Islet precursor cell (in vitro differentiated cells): ENCODE measurements at regions not wholly inside any gene's neighbourhood (a gene's known extent, or its start where the extent isn't known, plus 50 kb on each side); places are given as distances from the start of the nearest gene placed in this dataset.
A peak's percentile ranks its signal among the peaks of the same experiment; 100 is the strongest.

ENCODE experiments used
- DNase-seq: peaks from one replicate; pipeline ENCODE4 v3.0.0-alpha.2; 2018

GRCh38 chr2:5921081-5921642 lies 229.0 kb downstream of the SOX11 start:
- no peak for DNase-seq

DNA sequence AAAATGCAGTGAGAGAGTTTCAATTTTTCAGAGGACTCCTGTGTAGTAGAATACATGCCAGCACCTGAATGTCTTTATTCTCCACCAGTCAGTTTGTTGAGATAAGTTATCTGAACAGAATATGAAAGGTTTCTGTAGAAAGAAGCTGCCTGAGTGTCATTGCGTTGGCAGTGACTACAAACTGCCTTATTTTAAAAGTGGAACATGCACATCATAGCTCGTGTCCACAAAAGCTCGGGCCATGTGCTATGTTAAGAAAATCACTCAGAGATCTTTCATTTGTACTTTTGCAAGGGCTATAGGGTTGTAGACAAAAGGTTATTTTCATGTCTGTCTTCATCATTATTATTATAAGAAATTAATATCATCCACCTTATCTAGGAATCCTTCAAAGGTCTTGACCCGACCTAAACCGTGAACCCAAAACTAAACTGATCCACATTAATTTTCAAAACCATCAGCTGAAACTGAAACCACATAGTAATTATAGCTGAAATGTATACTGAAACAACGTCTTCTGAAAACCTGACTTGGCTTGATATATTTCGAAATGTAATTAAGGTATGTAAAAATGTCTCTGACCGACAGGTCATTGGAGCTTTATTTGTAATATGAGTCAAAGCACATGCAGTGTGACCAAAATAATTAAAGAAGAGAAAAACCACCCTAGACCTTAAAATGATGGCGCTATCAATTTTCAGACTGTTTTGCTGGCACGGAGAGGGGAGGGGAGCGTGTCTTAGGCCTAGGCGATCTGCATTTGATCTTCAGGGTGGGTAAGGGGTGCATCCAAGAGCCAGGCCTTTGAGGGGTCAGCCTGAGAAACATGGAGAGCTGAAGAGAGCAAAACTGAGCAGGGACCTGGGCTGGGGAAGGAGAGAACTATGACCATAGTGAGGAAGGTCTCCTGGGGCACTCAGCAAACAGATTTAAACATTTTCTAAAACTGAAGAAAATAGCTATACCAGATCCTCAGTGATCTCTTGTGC lies 232.1 kb downstream of the SOX11 start:
- no peak for DNase-seq

GRCh38 chr2:5925604-5926003 lies 233.4 kb downstream of the SOX11 start:
- no peak for DNase-seq

DNA sequence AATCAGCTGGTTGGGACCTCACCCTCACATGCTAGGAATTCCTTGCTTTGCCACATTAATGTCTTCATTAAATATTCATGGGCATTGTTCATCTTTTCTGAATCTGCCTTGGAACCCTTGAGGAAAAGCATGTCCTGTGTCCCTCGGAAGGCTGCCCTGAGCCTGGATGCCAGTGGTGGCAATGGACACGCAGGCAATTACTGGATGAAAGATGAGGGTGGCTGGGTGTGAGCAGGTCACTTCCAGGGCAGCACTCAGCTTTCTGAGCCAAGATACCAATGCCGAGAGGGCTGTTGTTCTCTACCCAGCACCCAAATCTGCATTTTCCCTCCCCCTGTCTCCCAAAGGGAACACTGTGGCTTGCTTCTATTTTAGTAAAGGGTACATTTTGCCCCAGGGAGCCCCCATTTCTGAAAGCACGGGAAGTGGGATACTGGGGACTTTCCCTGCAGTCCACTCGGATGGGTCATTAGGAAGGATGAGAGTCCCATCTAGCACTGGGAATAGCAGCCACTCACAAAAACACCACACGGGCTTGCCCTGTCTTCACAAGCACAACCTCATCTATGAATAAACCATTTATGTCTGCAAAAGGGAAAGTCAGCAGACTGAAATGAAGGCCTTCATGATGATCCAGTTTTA lies 234.8 kb downstream of the SOX11 start:
- DNase-seq, result no peak

DNA sequence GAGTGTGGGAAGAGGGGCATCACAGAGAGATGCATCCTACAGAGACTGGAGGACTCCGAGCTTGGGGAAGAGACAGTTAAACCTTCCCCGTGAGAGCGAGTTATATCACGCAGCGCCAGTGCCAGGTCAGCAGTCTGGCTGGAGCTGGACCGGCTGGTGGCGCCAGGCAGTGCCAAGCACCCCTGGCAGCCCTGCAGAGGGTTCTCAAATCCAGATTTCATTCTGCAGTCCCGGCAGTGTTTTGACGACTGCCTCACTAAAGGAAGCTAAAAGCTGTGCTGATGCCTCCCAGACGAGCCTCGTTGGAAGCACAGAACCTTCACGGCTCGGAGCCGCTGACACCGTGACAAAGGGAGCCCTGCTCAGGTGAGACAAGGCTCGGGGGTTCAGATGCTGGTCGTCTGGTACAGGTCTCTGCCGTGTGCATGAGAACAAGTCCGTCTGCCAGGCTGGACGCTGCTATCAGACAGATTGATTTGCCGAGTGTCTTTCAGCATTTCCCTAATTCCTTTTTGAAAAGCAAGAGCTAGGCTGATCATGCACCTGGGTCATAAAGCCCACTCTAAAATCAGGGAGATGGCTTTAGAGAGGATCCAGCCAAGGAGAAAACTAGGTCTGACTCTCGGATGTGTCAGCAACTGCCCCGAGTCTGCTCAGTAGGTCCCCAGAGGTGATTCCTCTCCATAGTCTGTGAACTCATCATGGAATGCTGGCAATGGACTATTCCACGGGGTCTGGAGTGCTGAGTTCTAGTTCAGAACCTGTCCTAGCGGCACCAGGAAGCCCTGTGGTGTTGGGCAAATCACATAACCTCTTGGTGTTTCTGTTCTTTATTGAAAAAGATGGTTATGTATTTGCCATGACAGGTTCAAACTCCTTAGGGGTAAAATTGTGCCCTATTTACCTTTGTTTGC lies 240.6 kb downstream of the SOX11 start:
- no peak for DNase-seq

DNA sequence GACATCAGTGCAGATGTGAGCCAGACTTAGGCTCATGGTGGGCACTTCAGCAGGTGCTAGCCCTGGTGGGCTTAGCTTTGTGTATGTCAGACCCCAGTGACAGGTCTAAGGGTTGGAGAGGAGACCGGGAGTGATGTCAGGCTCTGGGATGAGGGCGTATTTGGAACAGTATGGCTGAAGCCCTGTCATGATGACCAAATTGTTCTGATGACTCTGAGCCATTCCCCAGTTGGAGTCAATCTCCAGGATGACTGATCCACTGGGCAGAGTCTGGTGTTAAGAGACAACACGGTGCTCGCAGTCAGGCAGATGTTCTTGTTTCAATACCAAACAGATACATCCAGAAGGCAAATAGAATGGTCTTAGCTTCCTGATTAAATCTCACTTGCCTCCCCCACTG lies 241.5 kb downstream of the SOX11 start:
- DNase-seq, result no peak

GRCh38 chr2:5937321-5937720 lies 245.1 kb downstream of the SOX11 start:
- DNase-seq, result no peak

DNA sequence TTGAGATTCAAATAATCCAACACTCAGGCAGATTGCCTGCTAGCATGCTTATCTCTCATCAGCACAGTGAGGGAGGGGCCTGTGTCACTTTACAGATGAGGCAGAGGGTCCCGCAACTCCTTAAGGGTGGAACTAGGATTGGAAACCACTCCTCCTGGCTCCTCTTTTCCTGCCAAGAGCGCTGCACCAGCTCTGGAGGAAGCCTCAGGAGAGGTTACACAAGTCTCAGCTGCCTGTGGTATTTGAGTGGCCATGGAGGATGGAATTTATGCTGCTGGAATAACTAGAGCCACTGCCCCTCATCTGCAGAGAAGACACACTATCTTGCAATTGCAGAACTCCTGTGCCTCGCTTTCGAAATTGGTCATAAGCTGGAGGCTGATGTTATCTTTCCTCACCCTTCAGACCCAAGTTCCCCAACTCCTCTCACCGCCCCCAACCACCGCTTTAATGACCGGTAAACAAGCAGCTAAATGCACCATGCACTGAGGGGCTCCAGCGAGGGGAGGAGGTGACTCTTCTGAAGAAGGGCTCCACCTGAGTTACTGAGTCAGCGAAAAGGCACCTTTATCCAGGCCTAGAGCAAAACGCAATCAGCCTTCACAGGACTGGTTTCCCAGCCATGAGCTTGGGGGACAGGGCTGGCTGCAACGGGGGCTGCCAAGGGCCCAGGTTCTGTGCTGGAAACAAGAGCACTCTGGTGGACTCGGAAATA lies 245.8 kb downstream of the SOX11 start:
- peak; percentile 85 for DNase-seq

GRCh38 chr2:5938566-5938896 lies 246.3 kb downstream of the SOX11 start:
- peak; percentile 93 for DNase-seq

DNA sequence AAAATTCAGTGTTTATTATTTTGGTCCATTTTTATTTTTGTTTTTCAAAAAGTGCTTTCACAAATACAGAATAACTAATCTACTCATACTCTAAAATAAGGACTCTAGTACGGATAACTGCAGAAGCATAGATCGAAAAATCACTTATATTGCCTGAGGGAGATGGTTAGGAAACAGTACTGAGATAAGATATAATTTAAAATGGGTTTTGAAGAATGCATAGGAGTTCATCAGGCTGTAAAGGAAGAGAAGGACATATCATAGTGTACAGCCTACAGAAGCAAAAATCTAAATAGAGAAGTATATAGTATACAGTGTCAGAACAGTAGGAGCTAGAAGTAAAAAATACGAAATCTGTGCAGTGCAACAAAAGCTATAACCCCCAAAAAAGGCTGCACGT lies 247.4 kb downstream of the SOX11 start:
- no peak for DNase-seq

GRCh38 chr2:5940596-5941535 lies 248.7 kb downstream of the SOX11 start:
- DNase-seq, result no peak

GRCh38 chr2:5942204-5942603 lies 250.0 kb downstream of the SOX11 start:
- DNase-seq, result no peak

DNA sequence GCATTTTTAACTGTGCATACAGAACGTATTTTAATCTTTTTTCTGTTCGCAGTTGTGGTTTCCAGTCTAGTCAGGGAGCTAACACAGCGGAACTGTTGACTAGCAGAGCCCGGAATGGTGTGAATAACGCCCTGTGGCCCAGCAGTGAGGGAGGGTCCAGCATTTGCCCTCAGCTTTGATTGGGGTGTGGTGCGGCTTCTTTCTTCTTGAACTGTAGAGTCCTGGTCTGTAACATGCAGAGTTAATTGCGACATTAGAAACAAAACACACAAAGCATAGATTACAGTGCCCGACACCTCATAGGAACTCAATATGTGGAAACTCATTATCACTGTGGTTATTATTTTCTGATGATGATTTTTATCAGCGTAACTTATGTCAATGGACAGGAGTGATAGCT lies 253.6 kb downstream of the SOX11 start:
- DNase-seq, result no peak

GRCh38 chr2:5946225-5947115 lies 254.3 kb downstream of the SOX11 start:
- peak; percentile 47 for DNase-seq

DNA sequence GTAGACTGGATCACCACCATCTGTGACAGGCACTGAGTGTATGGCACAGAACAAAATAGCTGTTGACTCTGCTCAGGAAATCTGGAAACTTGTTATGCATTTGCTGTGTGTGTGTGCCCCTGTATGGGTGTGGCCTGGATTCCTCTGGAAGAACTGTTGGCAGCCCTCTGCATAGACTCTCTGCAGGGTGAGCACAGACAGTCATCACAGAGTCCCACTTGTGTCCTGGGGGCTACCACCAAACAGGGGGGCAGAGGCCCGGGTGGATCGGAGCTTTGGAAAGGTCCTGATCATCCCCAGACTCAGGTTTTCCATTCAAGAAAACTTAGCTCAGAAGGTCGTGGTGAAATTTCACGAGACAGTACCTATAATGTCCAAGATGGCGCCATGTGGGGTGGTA lies 258.6 kb downstream of the SOX11 start:
- no peak for DNase-seq

DNA sequence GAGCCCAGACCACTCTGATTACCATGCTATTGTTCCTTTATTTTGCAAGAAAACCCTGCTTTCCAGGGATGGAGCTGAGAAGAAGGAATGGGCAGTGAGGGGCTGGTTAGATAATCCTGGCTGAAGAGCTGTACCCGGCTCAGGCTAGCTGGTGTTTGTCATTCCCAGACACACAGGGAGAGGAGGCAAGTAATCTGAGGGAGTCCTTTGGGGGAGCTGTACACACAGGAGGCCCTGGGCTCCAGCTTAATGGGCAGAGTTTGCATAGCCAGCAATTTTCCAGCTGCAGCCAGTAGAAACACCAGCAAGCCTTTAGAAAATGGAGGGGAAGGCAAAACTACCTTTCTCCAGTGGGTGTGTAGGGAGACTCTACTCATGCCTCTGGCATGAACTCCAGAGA lies 259.3 kb downstream of the SOX11 start:
- peak; percentile 49 for DNase-seq

DNA sequence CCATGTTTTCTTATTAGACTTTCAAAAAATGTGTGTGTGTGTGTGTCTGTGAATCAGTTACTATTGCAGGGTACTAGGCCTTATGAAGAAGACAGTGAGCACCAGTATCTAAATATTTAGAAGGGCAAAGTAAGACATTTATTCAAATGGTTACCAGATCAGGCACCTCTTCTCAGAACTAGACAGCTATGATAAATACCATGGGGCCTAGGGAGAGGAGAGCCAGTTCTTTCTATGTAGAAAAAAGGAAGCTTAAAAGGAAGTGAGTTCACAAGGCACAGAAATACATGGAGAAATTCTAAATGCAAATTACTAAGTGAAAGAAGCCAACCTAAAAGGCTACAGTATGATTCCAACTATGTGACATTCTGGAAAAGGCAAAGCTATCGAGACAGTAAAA lies 261.3 kb downstream of the SOX11 start:
- no peak for DNase-seq

DNA sequence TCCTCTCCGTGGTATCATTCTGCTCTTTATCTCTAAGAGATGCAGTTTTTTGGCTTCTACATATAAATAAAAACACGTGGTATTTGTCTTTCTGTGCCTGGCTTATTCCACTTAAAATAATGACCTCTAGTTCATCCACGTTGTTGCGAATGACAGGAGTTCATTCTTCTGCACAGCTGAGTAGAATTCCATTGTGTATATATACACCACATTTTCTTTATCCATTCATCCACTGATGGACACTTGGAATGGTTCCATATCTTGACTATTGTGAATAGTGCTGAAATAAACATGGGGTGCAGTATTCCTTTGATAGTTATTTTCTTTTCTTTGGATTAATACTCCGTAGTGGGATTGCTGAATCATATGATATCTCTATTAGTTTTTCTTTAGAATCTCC lies 262.3 kb downstream of the SOX11 start:
- DNase-seq, result no peak

- no peak for DNase-seq
Observed at GRCh38 chr2:5955921-5956320, 263.7 kb downstream of the SOX11 start.
